Tibial nerve (tissue), 4 donors: ENCODE measurements at regions not wholly inside any gene's neighbourhood (a gene's known extent, or its start where the extent isn't known, plus 50 kb on each side); places are given as distances from the start of the nearest gene placed in this dataset.

Experiments
- EP300 ChIP-seq, 2 donors: sonication (generic); formaldehyde crosslinking; IDR thresholded peaks; one replicate each; pipeline ENCODE4 v1.6.1; 2017; ENCODE audit warnings: antibody characterized with exemption in 2 of 2, mild to moderate bottlenecking in 1 of 2
- POLR2A ChIP-seq, 2 donors: fragments of 450-650 bp; IDR thresholded peaks; one replicate each; pipeline ENCODE4 v1.6.1; 2017; ENCODE audit warnings: antibody characterized with exemption in 2 of 2, mild to moderate bottlenecking in 2 of 2, moderate library complexity in 2 of 2
- TF ChIP-seq, protein P1 (sequence below), 5 experiments: fragments of 200-600 bp in 3 of 5; fragments of 450-650 bp in 2 of 5; sonication (generic) in 3 of 5; IDR thresholded peaks; one replicate each; pipeline ENCODE4 v1.5.1; 2016 to 2019; ENCODE audit warnings: antibody characterized with exemption in 5 of 5, mild to moderate bottlenecking in 3 of 5, moderate library complexity in 2 of 5

DNA sequence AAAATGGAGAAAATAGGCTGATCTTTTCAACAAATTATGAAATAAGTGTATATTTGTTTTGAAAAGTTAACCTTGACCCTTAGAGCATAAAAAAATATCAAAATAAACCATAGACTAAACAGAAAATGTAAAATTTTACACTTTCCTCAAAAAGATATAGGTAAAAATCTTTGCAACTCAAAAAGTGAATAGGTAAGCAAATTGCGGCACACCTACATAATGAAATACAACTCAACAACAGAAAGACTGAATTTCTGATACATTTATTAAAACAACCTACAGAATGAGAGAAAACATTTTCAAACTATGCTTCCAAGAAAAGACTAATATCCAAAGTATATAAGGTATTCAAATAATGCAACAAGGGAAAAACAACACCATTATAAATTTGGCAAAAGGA lies 425.7 kb upstream of the KHDRBS2 start:
- TF ChIP-seq EP300 (IDR thresholded peaks at IDR 0.05) (no peak), POLR2A (IDR thresholded peaks at IDR 0.05) (no peak)
- TF ChIP-seq, protein P1, sequence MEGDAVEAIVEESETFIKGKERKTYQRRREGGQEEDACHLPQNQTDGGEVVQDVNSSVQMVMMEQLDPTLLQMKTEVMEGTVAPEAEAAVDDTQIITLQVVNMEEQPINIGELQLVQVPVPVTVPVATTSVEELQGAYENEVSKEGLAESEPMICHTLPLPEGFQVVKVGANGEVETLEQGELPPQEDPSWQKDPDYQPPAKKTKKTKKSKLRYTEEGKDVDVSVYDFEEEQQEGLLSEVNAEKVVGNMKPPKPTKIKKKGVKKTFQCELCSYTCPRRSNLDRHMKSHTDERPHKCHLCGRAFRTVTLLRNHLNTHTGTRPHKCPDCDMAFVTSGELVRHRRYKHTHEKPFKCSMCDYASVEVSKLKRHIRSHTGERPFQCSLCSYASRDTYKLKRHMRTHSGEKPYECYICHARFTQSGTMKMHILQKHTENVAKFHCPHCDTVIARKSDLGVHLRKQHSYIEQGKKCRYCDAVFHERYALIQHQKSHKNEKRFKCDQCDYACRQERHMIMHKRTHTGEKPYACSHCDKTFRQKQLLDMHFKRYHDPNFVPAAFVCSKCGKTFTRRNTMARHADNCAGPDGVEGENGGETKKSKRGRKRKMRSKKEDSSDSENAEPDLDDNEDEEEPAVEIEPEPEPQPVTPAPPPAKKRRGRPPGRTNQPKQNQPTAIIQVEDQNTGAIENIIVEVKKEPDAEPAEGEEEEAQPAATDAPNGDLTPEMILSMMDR (IDR thresholded peaks at IDR 0.05) = no peak
